Loucy (cell line): ENCODE measurements at regions not wholly inside any gene's neighbourhood (a gene's known extent, or its start where the extent isn't known, plus 50 kb on each side); places are given as distances from the start of the nearest gene placed in this dataset.

ENCODE experiments used
- H2AFZ ChIP-seq: fragments of 200-600 bp; sonication (generic); 2 replicates; pipeline ENCODE4 v1.6.0; 2016; ENCODE audit warnings: antibody characterized with exemption, mild to moderate bottlenecking, low read length, moderate library complexity
- H3F3A ChIP-seq: fragments of 200-600 bp; 2 replicates; pipeline ENCODE4 v1.6.0; 2016; ENCODE audit warnings: antibody characterized with exemption, low read depth, mild to moderate bottlenecking
- H3K27me3 ChIP-seq: fragments of 200-600 bp; sonication (generic); 2 replicates; pipeline ENCODE4 v1.6.1; 2014; ENCODE audit warnings: low read length, mild to moderate bottlenecking; ENCODE audit not compliant: insufficient read depth, poor library complexity, severe bottlenecking
- H3K36me3 ChIP-seq: fragments of 200-600 bp; sonication (generic); 2 replicates; pipeline ENCODE4 v1.6.1; 2016; ENCODE audit warnings: low read length; ENCODE audit not compliant: insufficient read depth
- H3K4me1 ChIP-seq: fragments of 200-600 bp; sonication (generic); 2 replicates; pipeline ENCODE4 v1.5.1; 2014; ENCODE audit warnings: low read length, mild to moderate bottlenecking; ENCODE audit not compliant: insufficient read depth, poor library complexity, severe bottlenecking
- H3K4me2 ChIP-seq: fragments of 200-600 bp; sonication (generic); 2 replicates; pipeline ENCODE4 v1.6.0; 2014; ENCODE audit warnings: antibody characterized with exemption, low read length, low read depth, mild to moderate bottlenecking; ENCODE audit not compliant: poor library complexity, severe bottlenecking
- H3K4me3 ChIP-seq: fragments of 200-600 bp; sonication (generic); 2 replicates; pipeline ENCODE4 v1.5.1; 2014; ENCODE audit warnings: low read length, mild to moderate bottlenecking, mixed read lengths; ENCODE audit not compliant: poor library complexity, severe bottlenecking
- H3K79me2 ChIP-seq: fragments of 200-600 bp; sonication (generic); 2 replicates; pipeline ENCODE4 v1.6.1; 2014; ENCODE audit warnings: low read length; ENCODE audit not compliant: insufficient read depth
- H3K9ac ChIP-seq: fragments of 200-600 bp; sonication (generic); 2 replicates; pipeline ENCODE4 v1.6.0; 2014; ENCODE audit warnings: mild to moderate bottlenecking, low read depth, low read length, moderate library complexity; ENCODE audit not compliant: poor library complexity, severe bottlenecking
- H3K9me2 ChIP-seq: fragments of 200-600 bp; sonication (generic); replicated peaks from 2 replicates; pipeline ENCODE4 v1.6.1; 2016; ENCODE audit warnings: low read depth, low read length, mixed read lengths
- H3K9me3 ChIP-seq: fragments of 200-600 bp; sonication (generic); 2 replicates; pipeline ENCODE4 v1.6.1; 2014; ENCODE audit warnings: mild to moderate bottlenecking, antibody characterized with exemption, low read length, low read depth; ENCODE audit not compliant: insufficient read depth
- H4K20me1 ChIP-seq: fragments of 200-600 bp; sonication (generic); 2 replicates; pipeline ENCODE4 v1.6.0; 2014; ENCODE audit warnings: antibody characterized with exemption, low read length, mild to moderate bottlenecking; ENCODE audit not compliant: insufficient read depth, poor library complexity, severe bottlenecking
- EZH2phosphoT487 ChIP-seq: fragments of 200-600 bp; IDR thresholded peaks from 2 replicates; pipeline ENCODE4 v1.6.1; 2018; ENCODE audit warnings: antibody characterized with exemption, mild to moderate bottlenecking, moderate library complexity, borderline replicate concordance
- TF ChIP-seq, protein P1 (sequence below): fragments of 200-600 bp; sonication (generic); conservative IDR thresholded peaks from 2 replicates; pipeline ENCODE4 v1.5.1; 2014; ENCODE audit warnings: mild to moderate bottlenecking, antibody characterized with exemption, low read length

DNA sequence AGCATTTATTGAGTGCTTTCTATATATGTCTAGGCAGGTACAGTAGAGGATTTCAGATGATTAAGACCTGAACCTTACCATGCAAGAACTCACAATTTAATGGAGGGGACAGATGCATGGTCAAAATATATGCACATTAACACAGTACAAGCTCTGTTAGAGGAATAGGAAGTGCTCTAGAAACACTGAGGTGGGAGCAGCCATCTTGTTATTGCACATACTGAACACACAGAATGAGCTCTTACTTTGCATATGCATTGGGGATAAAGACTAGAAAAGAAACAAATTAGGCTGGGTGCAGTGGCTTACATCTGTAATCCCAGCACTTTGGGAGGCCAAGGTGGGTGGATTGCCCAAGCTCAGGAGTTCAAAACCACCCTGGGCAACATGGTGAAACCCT lies 438.3 kb downstream of the UTRN start:
- H3K4me2 ChIP-seq = no peak overlapping the region
- no peaks in the 10 kb centered on the region for H3K79me2 ChIP-seq
- H3K27me3 ChIP-seq = no peaks in the 10 kb centered on the region
- peaks cover 20% of the 10 kb centered on the region for H3K4me1 ChIP-seq
- no peak overlapping the region for H3K9ac ChIP-seq
- TF ChIP-seq EZH2phosphoT487 = no peak
- TF ChIP-seq, protein P1, sequence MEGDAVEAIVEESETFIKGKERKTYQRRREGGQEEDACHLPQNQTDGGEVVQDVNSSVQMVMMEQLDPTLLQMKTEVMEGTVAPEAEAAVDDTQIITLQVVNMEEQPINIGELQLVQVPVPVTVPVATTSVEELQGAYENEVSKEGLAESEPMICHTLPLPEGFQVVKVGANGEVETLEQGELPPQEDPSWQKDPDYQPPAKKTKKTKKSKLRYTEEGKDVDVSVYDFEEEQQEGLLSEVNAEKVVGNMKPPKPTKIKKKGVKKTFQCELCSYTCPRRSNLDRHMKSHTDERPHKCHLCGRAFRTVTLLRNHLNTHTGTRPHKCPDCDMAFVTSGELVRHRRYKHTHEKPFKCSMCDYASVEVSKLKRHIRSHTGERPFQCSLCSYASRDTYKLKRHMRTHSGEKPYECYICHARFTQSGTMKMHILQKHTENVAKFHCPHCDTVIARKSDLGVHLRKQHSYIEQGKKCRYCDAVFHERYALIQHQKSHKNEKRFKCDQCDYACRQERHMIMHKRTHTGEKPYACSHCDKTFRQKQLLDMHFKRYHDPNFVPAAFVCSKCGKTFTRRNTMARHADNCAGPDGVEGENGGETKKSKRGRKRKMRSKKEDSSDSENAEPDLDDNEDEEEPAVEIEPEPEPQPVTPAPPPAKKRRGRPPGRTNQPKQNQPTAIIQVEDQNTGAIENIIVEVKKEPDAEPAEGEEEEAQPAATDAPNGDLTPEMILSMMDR = no peak
- H3F3A ChIP-seq = peaks cover 3% of the 10 kb centered on the region; the same call in 1 of the 2 replicates
- no peaks in the 10 kb centered on the region for H3K9me2 ChIP-seq
- peaks cover 7% of the 10 kb centered on the region for H4K20me1 ChIP-seq
- no peak overlapping the region for H2AFZ ChIP-seq
- no peaks in the 10 kb centered on the region for H3K36me3 ChIP-seq
- H3K4me3 ChIP-seq = no peak overlapping the region
- no peaks in the 10 kb centered on the region for H3K9me3 ChIP-seq

DNA sequence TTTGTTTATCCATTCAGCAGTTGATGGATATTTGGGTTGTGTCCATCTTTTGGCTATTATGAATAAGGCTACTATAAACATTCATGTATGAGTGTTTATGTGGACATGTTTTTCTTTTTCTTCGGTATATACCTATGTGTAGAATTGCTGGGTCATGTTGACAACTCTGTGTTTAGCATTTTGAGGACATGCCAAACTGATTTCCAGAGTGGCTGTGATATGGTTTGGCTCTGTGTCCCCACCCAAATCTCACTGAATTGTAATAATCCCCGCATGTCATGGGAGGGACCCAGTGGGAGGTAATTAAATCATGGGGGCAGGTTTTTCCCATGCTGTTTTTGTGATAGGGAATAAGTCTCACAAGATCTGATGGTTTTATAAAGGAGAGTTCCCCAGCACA lies 439.7 kb downstream of the UTRN start:
- Histone ChIP-seq H3K36me3 (no peaks in the 10 kb centered on the region), H3K4me1 (peaks cover 20% of the 10 kb centered on the region), H2AFZ (no peak overlapping the region), H4K20me1 (peaks cover 7% of the 10 kb centered on the region), H3K4me3 (no peak overlapping the region), H3K9me3 (no peaks in the 10 kb centered on the region), H3K4me2 (no peak overlapping the region), H3K9me2 (no peaks in the 10 kb centered on the region), H3K79me2 (no peaks in the 10 kb centered on the region), H3K27me3 (no peaks in the 10 kb centered on the region), H3K9ac (no peak overlapping the region), H3F3A (peaks cover 3% of the 10 kb centered on the region; the same call in 1 of the 2 replicates)
- TF ChIP-seq EZH2phosphoT487 = no peak
- TF ChIP-seq, protein P1 = no peak

DNA sequence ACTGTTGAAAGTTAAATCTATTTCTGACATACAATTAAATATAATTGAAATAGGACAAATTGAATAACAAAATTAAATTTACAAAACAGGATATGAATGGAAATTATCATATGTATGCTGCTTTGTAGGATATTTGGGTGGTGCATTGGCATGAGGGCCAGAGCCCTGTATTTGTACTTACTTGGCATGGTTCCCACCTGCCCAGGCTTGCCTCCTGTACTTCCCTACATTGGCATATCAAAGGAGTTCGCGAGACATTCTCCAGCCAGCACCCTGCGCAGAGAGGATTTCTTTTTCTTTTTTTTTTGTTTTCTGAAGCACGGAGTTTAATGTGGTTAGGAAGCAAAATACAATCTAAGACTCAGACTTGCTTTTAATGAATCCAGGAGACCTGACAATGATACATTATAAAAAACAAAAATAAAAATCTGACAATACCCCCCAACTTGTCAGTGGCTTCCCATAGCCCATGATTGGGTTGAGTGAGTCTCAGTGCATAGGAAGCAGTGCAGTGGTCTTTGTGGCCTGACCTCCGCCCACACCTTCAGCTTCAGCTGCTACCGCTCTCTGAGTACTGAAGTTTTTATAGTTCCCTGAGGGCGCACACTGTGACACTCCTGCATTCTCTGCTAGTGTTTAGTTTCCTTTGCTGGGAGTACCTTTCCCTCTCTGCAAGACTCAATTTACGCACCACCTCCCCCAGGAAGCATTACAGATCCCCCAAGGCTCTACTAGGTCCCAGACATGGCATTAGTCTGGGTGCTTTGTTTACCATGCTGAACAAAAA lies 440.8 kb downstream of the UTRN start:
- H3K9me2 ChIP-seq = no peaks in the 10 kb centered on the region
- H3K4me2 ChIP-seq = peak overlapping the region; percentile 58
- no peaks in the 10 kb centered on the region for H3K27me3 ChIP-seq
- H3K4me1 ChIP-seq = peaks cover 20% of the 10 kb centered on the region
- TF ChIP-seq, protein P1 = no peak
- no peak for TF ChIP-seq EZH2phosphoT487
- peak overlapping the region; percentile 13 for H3K4me3 ChIP-seq
- no peak overlapping the region for H3K9ac ChIP-seq
- H4K20me1 ChIP-seq = peaks cover 7% of the 10 kb centered on the region
- peaks cover 3% of the 10 kb centered on the region; the same call in 1 of the 2 replicates for H3F3A ChIP-seq
- no peak overlapping the region for H2AFZ ChIP-seq
- H3K9me3 ChIP-seq = no peaks in the 10 kb centered on the region
- H3K79me2 ChIP-seq = no peaks in the 10 kb centered on the region
- peaks cover 3% of the 10 kb centered on the region; the same call in 1 of the 2 replicates for H3K36me3 ChIP-seq
